Keratinocyte (primary cell): ENCODE measurements at regions not wholly inside any gene's neighbourhood (a gene's known extent, or its start where the extent isn't known, plus 50 kb on each side); places are given as distances from the start of the nearest gene placed in this dataset.

ENCODE experiments used
- DNase-seq: peaks from one replicate; pipeline ENCODE4 v3.0.0-alpha.2; 2011; ENCODE audit warnings: low read depth, missing footprints, low spot score
- FAIRE-seq: peaks from 2 replicates; lab custom pipeline; 2011; peaks lifted over from hg19 to GRCh38; lab: Jason Lieb, UNC
- H2AFZ ChIP-seq: 2 replicates; pipeline ENCODE4 v1.6.0; 2012; ENCODE audit warnings: low read length, control low read depth, inconsistent platforms; ENCODE audit not compliant: control insufficient read depth
- H3K27ac ChIP-seq: 2 replicates; pipeline ENCODE4 v1.5.1; 2011; ENCODE audit warnings: low read length; ENCODE audit not compliant: control insufficient read depth, insufficient read depth
- H3K27me3 ChIP-seq: 3 replicates; pipeline ENCODE4 v1.6.0; 2011; ENCODE audit warnings: low read length; ENCODE audit not compliant: control insufficient read depth, insufficient read depth; ENCODE audit errors: extremely low read depth
- H3K36me3 ChIP-seq, 2 experiments: 2 replicates in 1 of 2; 3 replicates in 1 of 2; pipeline ENCODE4 v1.5.1; 2011; ENCODE audit warnings: low read length in 2 of 2, mild to moderate bottlenecking in 1 of 2; ENCODE audit not compliant: control insufficient read depth in 2 of 2, insufficient read depth in 2 of 2; ENCODE audit errors: extremely low read depth in 1 of 2
- H3K4me1 ChIP-seq: 3 replicates; pipeline ENCODE4 v1.5.1; 2011; ENCODE audit warnings: low read length; ENCODE audit not compliant: control insufficient read depth, insufficient read depth; ENCODE audit errors: extremely low read depth
- H3K4me2 ChIP-seq: 3 replicates; pipeline ENCODE4 v1.6.0; 2011; ENCODE audit warnings: low read depth, low read length; ENCODE audit not compliant: control insufficient read depth, insufficient read depth; ENCODE audit errors: extremely low read depth
- H3K4me3 ChIP-seq, 3 experiments: fragments of 200-600 bp in 1 of 3; sonication (generic) in 1 of 3; 2 replicates in 2 of 3; 3 replicates in 1 of 3; pipeline ENCODE4 v1.5.1; 2011 to 2016; ENCODE audit warnings: low read length in 3 of 3, mild to moderate bottlenecking in 3 of 3, control low read depth in 2 of 3, inconsistent platforms in 1 of 3, low read depth in 1 of 3, mixed read lengths in 1 of 3, mixed run types in 1 of 3, moderate library complexity in 1 of 3; ENCODE audit not compliant: control insufficient read depth in 2 of 3, insufficient read depth in 2 of 3; ENCODE audit errors: extremely low read depth in 1 of 3
- H3K79me2 ChIP-seq: 2 replicates; pipeline ENCODE4 v1.6.0; 2012; ENCODE audit warnings: low read length; ENCODE audit not compliant: control insufficient read depth, insufficient read depth
- H3K9ac ChIP-seq: 3 replicates; pipeline ENCODE4 v1.6.0; 2011; ENCODE audit warnings: low read length; ENCODE audit not compliant: control insufficient read depth, insufficient read depth; ENCODE audit errors: extremely low read depth
- H3K9me1 ChIP-seq: 3 replicates; pipeline ENCODE4 v1.6.0; 2011; ENCODE audit warnings: low read length; ENCODE audit not compliant: control insufficient read depth, insufficient read depth; ENCODE audit errors: extremely low read depth
- H3K9me3 ChIP-seq: 2 replicates; pipeline ENCODE4 v1.5.1; 2012; ENCODE audit warnings: low read depth, low read length; ENCODE audit not compliant: control insufficient read depth
- H4K20me1 ChIP-seq: 3 replicates; pipeline ENCODE4 v1.6.0; 2011; ENCODE audit warnings: low read length; ENCODE audit not compliant: control insufficient read depth, insufficient read depth; ENCODE audit errors: extremely low read depth
- EZH2 ChIP-seq: IDR thresholded peaks from one replicate; pipeline ENCODE4 v1.6.1; 2012; ENCODE audit warnings: inconsistent platforms, mild to moderate bottlenecking, low read length, moderate library complexity
- dilution Hi-C: fragments of 300-500 bp; cut with MboI; formaldehyde crosslinking; loops from one replicate; pipeline ENCODE4 v1.7.0; 2020; ENCODE audit warnings: low sequenced_read_pairs; ENCODE audit not compliant: extremely low pct_ligation_motif_present
- TF ChIP-seq, protein P1 (sequence below), 3 experiments: IDR thresholded peaks in 1 of 3; conservative IDR thresholded peaks in 1 of 3; optimal IDR thresholded peaks in 1 of 3; 2 replicates in 2 of 3; 3 replicates in 1 of 3; pipeline versions ENCODE3 to v1.5.1; 2011; ENCODE audit warnings: low read length in 3 of 3, mild to moderate bottlenecking in 3 of 3, moderate library complexity in 2 of 3, control low read depth in 1 of 3, inconsistent platforms in 1 of 3; ENCODE audit not compliant: insufficient read depth in 2 of 3; ENCODE audit errors: extremely low read depth in 1 of 3

DNA sequence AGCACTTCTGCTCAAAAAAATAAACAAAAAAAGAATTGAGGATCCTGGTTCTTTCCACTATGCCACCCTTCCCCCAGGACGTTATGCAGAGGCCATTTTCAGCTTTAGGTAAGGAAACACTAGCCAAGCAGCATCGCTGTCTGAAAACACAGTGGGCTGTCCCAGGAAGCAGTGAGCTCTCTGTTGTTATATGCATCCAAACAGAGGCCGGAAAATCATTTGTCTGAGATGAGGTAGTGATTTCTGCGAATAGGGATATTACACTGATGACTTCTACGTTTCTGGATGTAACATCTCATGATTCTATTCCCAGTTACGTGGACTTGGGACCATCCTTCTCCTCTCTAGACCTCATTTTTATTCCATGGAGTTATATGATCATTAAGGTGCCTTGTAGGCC, 137.2 kb downstream of the OMA1 start:
- no peaks in the 10 kb centered on the region for H3K79me2 ChIP-seq
- H4K20me1 ChIP-seq: no peaks in the 10 kb centered on the region
- H3K9me1 ChIP-seq: no peaks in the 10 kb centered on the region
- H3K4me2 ChIP-seq: no peak overlapping the region
- H3K9ac ChIP-seq: no peak overlapping the region
- no peaks in the 10 kb centered on the region for H3K36me3 ChIP-seq
- no peak overlapping the region for H2AFZ ChIP-seq
- dilution Hi-C loops: no loop called here
- no peak for DNase-seq
- no peaks in the 10 kb centered on the region for H3K27me3 ChIP-seq
- no peaks in the 10 kb centered on the region for H3K9me3 ChIP-seq
- H3K4me3 ChIP-seq: no peak overlapping the region
- H3K27ac ChIP-seq: no peak overlapping the region
- FAIRE-seq: no peak
- TF ChIP-seq, protein P1, sequence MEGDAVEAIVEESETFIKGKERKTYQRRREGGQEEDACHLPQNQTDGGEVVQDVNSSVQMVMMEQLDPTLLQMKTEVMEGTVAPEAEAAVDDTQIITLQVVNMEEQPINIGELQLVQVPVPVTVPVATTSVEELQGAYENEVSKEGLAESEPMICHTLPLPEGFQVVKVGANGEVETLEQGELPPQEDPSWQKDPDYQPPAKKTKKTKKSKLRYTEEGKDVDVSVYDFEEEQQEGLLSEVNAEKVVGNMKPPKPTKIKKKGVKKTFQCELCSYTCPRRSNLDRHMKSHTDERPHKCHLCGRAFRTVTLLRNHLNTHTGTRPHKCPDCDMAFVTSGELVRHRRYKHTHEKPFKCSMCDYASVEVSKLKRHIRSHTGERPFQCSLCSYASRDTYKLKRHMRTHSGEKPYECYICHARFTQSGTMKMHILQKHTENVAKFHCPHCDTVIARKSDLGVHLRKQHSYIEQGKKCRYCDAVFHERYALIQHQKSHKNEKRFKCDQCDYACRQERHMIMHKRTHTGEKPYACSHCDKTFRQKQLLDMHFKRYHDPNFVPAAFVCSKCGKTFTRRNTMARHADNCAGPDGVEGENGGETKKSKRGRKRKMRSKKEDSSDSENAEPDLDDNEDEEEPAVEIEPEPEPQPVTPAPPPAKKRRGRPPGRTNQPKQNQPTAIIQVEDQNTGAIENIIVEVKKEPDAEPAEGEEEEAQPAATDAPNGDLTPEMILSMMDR (optimal IDR thresholded peaks at IDR 0.05 in 1 of 3, IDR thresholded peaks at IDR 0.05 in 1 of 3, conservative IDR thresholded peaks at IDR 0.05 in 1 of 3; ENCODE audit: extremely low read depth in 1 of 3, insufficient read depth in 2 of 3, low read length in 3 of 3): no peak
- no peak for TF ChIP-seq EZH2
- H3K4me1 ChIP-seq: no peaks in the 10 kb centered on the region

DNA sequence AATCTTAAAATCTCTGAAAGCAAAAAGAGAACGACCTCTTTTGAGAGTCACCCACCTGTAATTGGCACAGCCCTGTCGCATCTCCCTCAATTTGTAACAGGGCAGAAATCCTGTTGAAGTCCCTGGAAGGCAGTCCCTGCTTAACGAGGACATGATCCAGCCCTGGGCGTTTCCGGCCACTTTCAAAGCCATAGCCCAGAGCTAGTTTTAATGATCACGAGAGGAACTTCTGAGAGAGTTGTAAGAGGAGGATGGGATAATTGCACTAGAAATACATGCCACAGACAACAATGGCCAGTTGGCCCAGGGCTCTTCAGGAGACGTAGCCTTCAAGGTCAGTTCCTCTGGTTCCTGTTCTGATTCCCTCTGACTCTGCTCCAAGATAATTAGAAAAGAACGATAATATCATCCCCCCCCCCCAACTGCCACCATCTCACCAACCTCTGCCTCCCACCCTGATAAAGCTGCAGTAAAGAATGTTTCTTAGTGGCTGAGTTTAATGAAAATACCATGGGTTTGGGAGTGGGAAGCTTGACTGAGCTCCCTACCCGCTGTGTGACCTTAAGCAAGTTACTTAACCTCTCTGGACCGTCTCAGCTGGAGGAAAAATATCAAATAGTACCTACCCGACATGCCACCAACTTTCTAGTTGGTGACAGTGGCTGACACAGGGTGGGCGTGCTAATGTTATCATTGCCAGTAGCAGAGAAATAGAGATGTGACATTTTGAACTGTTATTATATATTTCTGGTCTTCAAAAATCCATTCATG, 140.0 kb downstream of the OMA1 start:
- no peak overlapping the region for H3K4me2 ChIP-seq
- no peak for TF ChIP-seq EZH2
- TF ChIP-seq, protein P1 (optimal IDR thresholded peaks at IDR 0.05 in 1 of 3, IDR thresholded peaks at IDR 0.05 in 1 of 3, conservative IDR thresholded peaks at IDR 0.05 in 1 of 3; ENCODE audit: extremely low read depth in 1 of 3, insufficient read depth in 2 of 3, low read length in 3 of 3): no peak

More for the DNA sequence above, 140.0 kb downstream of the OMA1 start:
- H3K36me3 ChIP-seq: no peaks in the 10 kb centered on the region
- H3K9ac ChIP-seq: no peak overlapping the region
- FAIRE-seq (no peak), DNase-seq (no peak)
- no peaks in the 10 kb centered on the region for H3K9me3 ChIP-seq
- no peaks in the 10 kb centered on the region for H3K79me2 ChIP-seq
- no peak overlapping the region for H3K4me3 ChIP-seq
- dilution Hi-C loops: no loop called here
- no peaks in the 10 kb centered on the region for H3K27me3 ChIP-seq
- no peak overlapping the region for H2AFZ ChIP-seq
- H4K20me1 ChIP-seq: no peaks in the 10 kb centered on the region
- H3K9me1 ChIP-seq: no peaks in the 10 kb centered on the region
- H3K4me1 ChIP-seq: no peaks in the 10 kb centered on the region
- H3K27ac ChIP-seq: no peak overlapping the region
